Activated CD8-positive, alpha-beta T cell treated with anti-CD3 and anti-CD28 coated beads, Interleukin-2, amount 10 ng/mL, durations not matched to agents 7 days and 5 days (primary cell): ENCODE measurements at regions not wholly inside any gene's neighbourhood (a gene's known extent, or its start where the extent isn't known, plus 50 kb on each side); places are given as distances from the start of the nearest gene placed in this dataset.
A peak's percentile ranks its signal among the peaks of the same experiment; 100 is the strongest.

ENCODE experiments used
- ATAC-seq: fragments of 150-1000 bp; cut with Tn5 transposase; one replicate; pipeline ENCODE4 v1.10.0; 2021; ENCODE audit warnings: moderate library complexity
- CTCF ChIA-PET: fragments of 350-600 bp; sonication (Branson Sonifier 250); formaldehyde crosslinking; loops from one replicate; lab custom pipeline; 2021; ENCODE audit warnings: antibody characterized with exemption; lab: Charles Lee
- POLR2A ChIA-PET: fragments of 350-600 bp; sonication (Branson Sonifier 250); formaldehyde crosslinking; loops from one replicate; lab custom pipeline; 2021; ENCODE audit warnings: antibody characterized with exemption; lab: Charles Lee
- DNase-seq: peaks from one replicate; pipeline ENCODE4 v3.0.0-alpha.2; 2020
- H3K27ac Mint-ChIP-seq: one replicate; pipeline ENCODE4 v1.8.0; 2021; ENCODE audit warnings: mild to moderate bottlenecking, mixed read lengths
- H3K27me3 Mint-ChIP-seq: one replicate; pipeline ENCODE4 v1.8.0; 2021; ENCODE audit warnings: low read depth, mixed read lengths
- H3K36me3 Mint-ChIP-seq: one replicate; pipeline ENCODE4 v1.8.0; 2021; ENCODE audit warnings: low read depth, mixed read lengths
- H3K4me1 Mint-ChIP-seq: one replicate; pipeline ENCODE4 v1.8.0; 2021; ENCODE audit warnings: low read depth, mixed read lengths
- H3K4me3 Mint-ChIP-seq: one replicate; pipeline ENCODE4 v1.8.0; 2021; ENCODE audit warnings: mild to moderate bottlenecking, mixed read lengths
- H3K9me3 Mint-ChIP-seq: one replicate; pipeline ENCODE4 v1.8.0; 2022; ENCODE audit warnings: mixed read lengths; ENCODE audit not compliant: insufficient read depth

DNA sequence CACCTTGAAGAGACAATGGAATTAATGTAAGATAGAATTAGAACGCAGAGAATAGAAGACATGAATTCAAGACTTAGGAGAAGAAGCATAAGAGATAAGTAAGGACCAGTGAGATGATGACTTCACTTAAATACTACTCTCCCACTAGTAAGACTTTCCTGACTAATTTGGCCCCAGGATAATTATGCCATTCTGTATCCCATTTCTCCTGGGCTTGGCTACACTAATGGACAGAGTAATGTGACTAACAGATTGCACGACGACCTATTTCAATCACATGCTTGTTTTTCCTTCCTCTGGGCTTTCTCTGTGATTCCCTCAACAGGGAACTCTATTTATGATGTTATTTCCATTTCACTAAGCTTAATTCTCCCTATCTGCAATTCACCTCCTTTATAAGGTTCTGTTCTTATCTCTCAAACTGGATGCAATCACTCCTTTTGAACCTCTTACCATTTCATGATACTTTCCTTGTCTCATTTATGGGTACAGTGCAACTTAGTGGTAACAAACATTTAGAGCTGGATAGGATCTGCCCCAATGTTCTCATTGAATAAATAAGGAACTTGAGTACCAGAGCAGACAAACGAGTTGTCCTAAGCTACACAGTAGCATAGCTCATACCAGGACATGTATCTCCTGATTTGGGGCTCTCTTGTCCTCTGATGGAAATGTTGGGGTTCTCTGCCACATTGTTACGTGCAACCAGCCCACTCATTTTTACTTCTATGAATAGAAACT, 102.7 kb downstream of the BTG1 start:
- H3K4me1 Mint-ChIP-seq = peaks cover 54% of the 10 kb centered on the region
- H3K27me3 Mint-ChIP-seq = no peaks in the 10 kb centered on the region
- POLR2A ChIA-PET = interaction anchor here (0.9 to 2.4 kb wide), 2 partner anchors 95 to 103 kb away, joined by 3 to 12 read pairs; partner anchors contain the start of gene BTG1
- ATAC-seq (no peak), DNase-seq (no peak)
- peaks cover 2% of the 10 kb centered on the region for H3K36me3 Mint-ChIP-seq
- H3K9me3 Mint-ChIP-seq = no peaks in the 10 kb centered on the region
- CTCF ChIA-PET = interaction anchor here (0.9 to 3.2 kb wide), 7 partner anchors 10 to 661 kb away, joined by 3 to 14 read pairs (median 6); no protein-coding TSS in a partner anchor
- no peak overlapping the region for H3K27ac Mint-ChIP-seq
- no peak overlapping the region for H3K4me3 Mint-ChIP-seq

DNA sequence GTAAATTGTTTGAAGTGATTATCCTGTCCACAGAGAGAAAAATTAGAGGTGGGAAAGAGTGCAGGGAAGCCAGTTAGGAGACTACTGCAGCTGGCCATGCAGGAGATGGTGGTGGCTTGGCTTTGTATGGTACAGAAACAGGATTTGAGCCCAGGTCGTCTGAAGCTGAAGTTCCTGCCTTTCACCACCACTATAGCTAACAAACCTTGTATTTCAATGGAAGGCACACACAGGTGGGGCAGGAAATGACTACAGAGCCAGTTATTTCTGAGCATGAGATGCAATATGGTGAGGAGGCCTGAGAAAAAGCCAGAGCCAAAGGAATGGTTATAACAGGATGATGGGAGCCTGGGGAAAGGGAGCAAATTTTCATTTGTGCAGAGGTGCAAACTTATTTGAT, 103.9 kb downstream of the BTG1 start:
- CTCF ChIA-PET = interaction anchor here (0.8 to 3.2 kb wide), 11 partner anchors 9 to 230 kb away, joined by 3 to 14 read pairs (median 5); no protein-coding TSS in a partner anchor
- DNase-seq = peak; percentile 45
- POLR2A ChIA-PET = interaction anchor here (0.6 to 1.6 kb wide), 6 partner anchors 11 to 103 kb away, joined by 3 to 7 read pairs (median 3); no protein-coding TSS in a partner anchor
- Mint-ChIP-seq H3K4me3 (no peak overlapping the region), H3K27ac (peak overlapping the region; percentile 74), H3K27me3 (no peaks in the 10 kb centered on the region), H3K4me1 (peaks cover 57% of the 10 kb centered on the region), H3K36me3 (peaks cover 2% of the 10 kb centered on the region), H3K9me3 (no peaks in the 10 kb centered on the region)
- peak; percentile 59 for ATAC-seq

DNA sequence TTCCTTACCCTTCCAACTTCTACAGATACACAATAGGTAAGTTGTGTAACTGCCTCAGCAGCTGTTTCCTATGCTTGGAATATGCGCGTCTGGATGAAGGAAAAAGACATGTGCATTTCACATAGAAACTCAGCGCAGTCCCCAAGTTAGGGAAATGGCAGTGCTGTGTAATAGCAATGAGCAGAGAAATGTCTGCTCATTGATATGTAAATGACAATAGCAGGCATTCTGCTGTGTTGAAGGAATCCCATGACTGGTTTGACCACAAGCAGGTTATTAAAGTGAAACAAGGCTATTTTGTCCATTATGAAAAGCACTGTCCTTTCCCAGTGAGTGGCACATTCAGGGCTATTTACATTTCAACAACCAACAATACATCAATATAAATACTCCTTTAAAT, 106.6 kb downstream of the BTG1 start:
- no peak overlapping the region for H3K4me3 Mint-ChIP-seq
- ATAC-seq (no peak), DNase-seq (no peak)
- POLR2A ChIA-PET = no interaction called here
- no peak overlapping the region for H3K27ac Mint-ChIP-seq
- CTCF ChIA-PET = interaction anchor here (1.0 kb wide), 1 partner anchor 9 kb away, joined by 3 read pairs; no protein-coding TSS in a partner anchor
- H3K9me3 Mint-ChIP-seq = no peaks in the 10 kb centered on the region
- H3K36me3 Mint-ChIP-seq = peaks cover 12% of the 10 kb centered on the region
- no peaks in the 10 kb centered on the region for H3K27me3 Mint-ChIP-seq
- H3K4me1 Mint-ChIP-seq = peaks cover 72% of the 10 kb centered on the region

DNA sequence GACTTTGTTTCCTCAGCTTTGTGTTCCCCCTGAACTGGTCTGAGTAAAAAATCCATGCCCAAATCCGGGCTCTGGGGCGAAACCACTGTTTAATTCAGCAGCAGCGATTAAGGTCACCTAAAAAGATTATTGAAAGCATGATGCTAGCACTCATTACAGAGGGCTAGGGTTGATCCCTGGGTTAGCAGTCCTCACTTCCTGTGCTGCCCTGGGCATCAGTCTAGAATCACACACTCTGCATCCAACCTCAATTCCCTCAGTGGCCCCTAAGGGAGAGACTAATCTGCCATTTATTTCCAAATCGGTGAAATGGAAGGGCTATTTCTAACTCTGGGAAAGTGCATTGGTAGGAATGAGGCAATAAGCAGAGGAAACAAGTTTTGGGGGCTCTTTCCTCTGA, 107.2 kb downstream of the BTG1 start:
- Mint-ChIP-seq H3K4me3 (no peak overlapping the region), H3K36me3 (peaks cover 15% of the 10 kb centered on the region), H3K4me1 (peaks cover 76% of the 10 kb centered on the region), H3K27ac (no peak overlapping the region), H3K27me3 (no peaks in the 10 kb centered on the region), H3K9me3 (no peaks in the 10 kb centered on the region)
- no peak for ATAC-seq
- DNase-seq = no peak
- CTCF ChIA-PET = no interaction called here
- POLR2A ChIA-PET = interaction anchor here (1.0 kb wide), 1 partner anchor 106 kb away, joined by 3 read pairs; no protein-coding TSS in a partner anchor

DNA sequence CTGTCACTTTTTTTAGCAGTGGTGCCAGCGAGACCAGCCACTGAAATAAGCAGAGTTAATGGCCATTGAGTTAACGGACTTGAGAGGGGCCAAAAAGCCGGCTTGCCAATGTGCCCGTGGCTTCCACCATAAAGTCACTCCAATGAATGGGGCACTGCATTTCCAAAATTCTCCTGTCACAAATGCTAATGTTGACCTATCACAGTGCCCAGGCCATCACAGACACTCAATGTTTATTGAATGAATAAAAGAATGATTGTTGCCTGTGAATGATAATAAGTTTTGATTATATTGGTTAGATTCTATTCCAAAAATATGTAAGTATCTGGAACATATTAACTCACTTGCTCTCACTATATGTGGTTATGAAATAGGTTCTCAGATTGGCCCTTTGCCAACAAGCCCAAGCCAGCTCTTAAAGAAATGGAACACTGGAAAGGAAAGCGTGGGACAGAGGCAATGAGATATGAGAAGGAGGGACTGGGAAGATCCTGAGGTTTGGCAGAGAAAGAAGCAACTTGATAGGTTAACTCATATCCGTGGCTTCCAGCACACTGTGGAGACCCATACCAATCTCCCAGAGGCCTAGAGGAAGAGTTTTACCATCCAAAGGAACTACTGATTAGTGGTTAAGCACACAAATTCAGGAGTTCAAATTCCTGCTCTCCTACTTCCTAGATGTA, 108.7 kb downstream of the BTG1 start:
- ChIA-PET POLR2A (interaction anchor here (0.5 kb wide), 1 partner anchor 23 kb away, joined by 3 read pairs; no protein-coding TSS in a partner anchor), CTCF (interaction anchor here (1.1 to 1.3 kb wide), 2 partner anchors 41 to 95 kb away, joined by 3 to 4 read pairs; no protein-coding TSS in a partner anchor)
- Mint-ChIP-seq H3K36me3 (peaks cover 23% of the 10 kb centered on the region), H3K9me3 (peaks cover 6% of the 10 kb centered on the region), H3K4me1 (peaks cover 80% of the 10 kb centered on the region), H3K27me3 (no peaks in the 10 kb centered on the region), H3K27ac (no peak overlapping the region), H3K4me3 (no peak overlapping the region)
- no peak for ATAC-seq
- no peak for DNase-seq

DNA sequence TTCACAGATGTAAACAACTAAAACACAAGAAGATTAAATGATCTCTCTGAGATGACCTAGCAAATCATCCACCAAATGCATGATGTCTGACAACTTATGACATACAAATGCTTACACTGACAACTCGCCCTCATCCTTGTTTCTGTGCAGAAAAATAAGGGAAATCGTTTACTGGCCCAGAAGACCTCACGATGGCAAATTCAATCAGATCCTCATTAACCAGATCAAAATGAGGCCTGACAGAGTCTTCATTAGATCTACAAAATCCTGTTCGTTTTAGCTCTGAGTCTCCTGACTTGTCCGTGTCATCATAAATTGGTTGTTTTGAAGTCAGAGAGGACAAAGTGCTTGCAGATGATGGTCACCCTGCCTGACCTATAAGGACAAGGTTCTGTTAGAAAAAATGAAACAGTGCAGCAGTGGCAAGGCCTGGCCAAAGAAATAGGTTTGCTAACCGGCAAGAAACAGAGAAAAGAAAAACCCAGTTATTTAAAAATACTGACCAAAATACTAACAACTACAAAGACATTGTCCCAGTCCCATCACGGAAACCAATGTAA, 109.5 kb downstream of the BTG1 start:
- CTCF ChIA-PET = interaction anchor here (0.8 to 1.3 kb wide), 3 partner anchors 42 to 96 kb away, joined by 3 to 4 read pairs (median 3); no protein-coding TSS in a partner anchor
- H3K9me3 Mint-ChIP-seq = peaks cover 6% of the 10 kb centered on the region

DNA sequence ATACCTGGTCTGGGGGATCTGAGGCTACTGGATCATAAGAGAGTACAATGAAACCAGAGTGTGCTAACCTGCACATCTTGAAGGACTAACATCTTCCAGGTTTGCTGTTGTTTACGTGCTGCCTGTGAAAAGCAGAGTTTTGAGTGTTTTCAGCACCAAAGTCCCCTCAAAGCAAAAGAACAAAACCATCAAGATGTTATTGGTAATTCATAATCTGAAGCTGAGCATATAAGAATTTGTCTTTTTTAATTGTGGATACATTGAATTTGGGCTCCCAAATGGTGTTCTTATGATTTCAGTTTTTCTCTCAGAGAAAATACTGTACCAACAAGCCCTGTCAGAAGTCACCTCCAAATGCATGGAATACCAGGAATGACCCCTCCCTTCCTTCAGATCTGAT, 110.2 kb downstream of the BTG1 start:
- DNase-seq (no peak), ATAC-seq (no peak)
- CTCF ChIA-PET = interaction anchor here (0.7 to 1.3 kb wide), 4 partner anchors 42 to 97 kb away, joined by 3 to 4 read pairs (median 3); no protein-coding TSS in a partner anchor
- Mint-ChIP-seq H3K4me1 (peaks cover 83% of the 10 kb centered on the region), H3K27ac (peak overlapping the region; percentile 98), H3K4me3 (peak overlapping the region; percentile 93), H3K36me3 (peaks cover 26% of the 10 kb centered on the region), H3K27me3 (no peaks in the 10 kb centered on the region), H3K9me3 (peaks cover 6% of the 10 kb centered on the region)
- POLR2A ChIA-PET = interaction anchor here (1.4 kb wide), 1 partner anchor 110 kb away, joined by 6 read pairs; the partner anchor contains the start of gene BTG1

More for the DNA sequence above, 109.5 kb downstream of the BTG1 start:
- peaks cover 82% of the 10 kb centered on the region for H3K4me1 Mint-ChIP-seq
- no peak for DNase-seq
- no peak for ATAC-seq
- H3K4me3 Mint-ChIP-seq = peak overlapping the region; percentile 93
- H3K36me3 Mint-ChIP-seq = peaks cover 28% of the 10 kb centered on the region
- H3K27ac Mint-ChIP-seq = peak overlapping the region; percentile 98
- POLR2A ChIA-PET = interaction anchor here (0.5 to 1.4 kb wide), 2 partner anchors 23 to 109 kb away, joined by 3 to 6 read pairs; partner anchors contain the start of gene BTG1
- no peaks in the 10 kb centered on the region for H3K27me3 Mint-ChIP-seq

DNA sequence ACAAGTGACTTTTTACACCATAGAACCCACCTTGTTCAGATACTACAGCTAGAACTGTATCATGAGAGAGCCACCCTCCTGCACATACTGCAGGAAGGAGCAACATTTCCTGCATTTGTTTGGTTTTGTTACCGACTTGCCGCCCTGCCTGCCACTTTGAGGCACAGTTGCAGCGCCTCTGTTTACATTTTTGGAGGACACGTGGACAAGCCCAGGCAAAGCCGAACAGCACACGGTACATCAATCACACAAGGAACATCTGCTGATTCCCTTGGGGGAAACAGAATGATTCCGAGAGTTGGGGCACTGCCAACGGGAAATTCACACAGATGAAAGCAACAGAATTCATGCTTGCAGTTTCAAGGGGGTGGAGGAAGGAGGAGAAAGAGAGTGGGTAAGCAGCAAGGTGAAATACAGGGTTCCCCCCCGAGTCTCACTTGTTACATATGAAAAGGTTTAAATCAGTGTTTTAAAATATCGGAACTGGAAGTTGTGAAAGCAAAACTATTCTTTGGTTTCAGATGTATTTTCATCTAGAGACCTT, 110.7 kb downstream of the BTG1 start:
- POLR2A ChIA-PET = interaction anchor here (1.4 kb wide), 1 partner anchor 110 kb away, joined by 6 read pairs; the partner anchor contains the start of gene BTG1
- peak overlapping the region; percentile 98 for H3K27ac Mint-ChIP-seq
- CTCF ChIA-PET = interaction anchor here (0.7 to 1.9 kb wide), 6 partner anchors 14 to 164 kb away, joined by 3 to 6 read pairs (median 3); no protein-coding TSS in a partner anchor
- peak overlapping the region; percentile 93 for H3K4me3 Mint-ChIP-seq
- H3K36me3 Mint-ChIP-seq = peaks cover 26% of the 10 kb centered on the region
- peaks cover 85% of the 10 kb centered on the region for H3K4me1 Mint-ChIP-seq
- DNase-seq (peak; percentile 64), ATAC-seq (peak; percentile 42)
- H3K9me3 Mint-ChIP-seq = peaks cover 6% of the 10 kb centered on the region
- no peaks in the 10 kb centered on the region for H3K27me3 Mint-ChIP-seq

DNA sequence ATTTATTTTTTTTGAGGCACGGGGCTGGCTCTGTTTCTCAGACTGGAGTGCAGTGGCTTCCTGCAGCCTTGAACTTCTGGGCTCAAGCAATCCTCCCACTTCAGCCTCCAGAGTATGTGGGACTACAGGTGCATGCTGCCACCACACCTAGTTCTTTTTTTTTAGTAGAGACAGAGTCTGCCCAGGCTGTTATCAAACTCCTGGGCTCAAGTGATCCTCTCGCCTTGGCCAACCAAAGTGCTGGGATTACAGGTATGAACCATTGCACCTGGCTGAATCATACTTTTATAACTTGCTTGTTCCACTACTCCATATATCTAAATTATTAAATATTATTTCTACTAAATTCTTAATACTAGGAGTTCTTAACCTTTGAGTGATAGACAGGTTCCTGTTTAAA, 111.6 kb downstream of the BTG1 start:
- DNase-seq (no peak), ATAC-seq (no peak)
- peaks cover 28% of the 10 kb centered on the region for H3K36me3 Mint-ChIP-seq
- CTCF ChIA-PET = interaction anchor here (1.0 to 2.9 kb wide), 7 partner anchors 8 to 164 kb away, joined by 3 to 12 read pairs (median 3); no protein-coding TSS in a partner anchor
- peaks cover 89% of the 10 kb centered on the region for H3K4me1 Mint-ChIP-seq
- no peaks in the 10 kb centered on the region for H3K27me3 Mint-ChIP-seq
- peaks cover 6% of the 10 kb centered on the region for H3K9me3 Mint-ChIP-seq
- H3K27ac Mint-ChIP-seq = no peak overlapping the region
- POLR2A ChIA-PET = interaction anchor here (1.7 kb wide), 1 partner anchor 111 kb away, joined by 11 read pairs; the partner anchor contains the start of gene BTG1
- no peak overlapping the region for H3K4me3 Mint-ChIP-seq

DNA sequence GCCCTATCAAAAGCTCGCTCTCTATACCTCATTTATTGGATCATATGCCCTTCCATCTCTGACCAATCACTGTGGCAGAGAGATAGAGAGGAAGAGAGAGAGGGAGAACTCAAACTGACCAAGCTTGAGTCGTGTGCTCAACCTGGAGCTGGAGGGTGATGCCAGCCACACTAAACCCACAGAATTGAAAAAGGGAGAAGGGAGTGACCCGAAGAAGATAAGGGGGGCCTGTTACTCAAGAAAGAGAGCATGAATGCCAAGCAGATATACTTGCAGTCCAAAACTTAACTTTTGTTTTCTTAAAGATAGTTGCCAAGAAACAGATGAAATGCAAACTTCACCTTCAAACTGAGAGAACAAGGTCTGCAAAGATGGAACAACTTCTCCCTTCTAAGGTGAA, 112.7 kb downstream of the BTG1 start:
- H3K4me3 Mint-ChIP-seq = no peak overlapping the region
- no peaks in the 10 kb centered on the region for H3K27me3 Mint-ChIP-seq
- peaks cover 35% of the 10 kb centered on the region for H3K36me3 Mint-ChIP-seq
- DNase-seq = no peak
- peaks cover 6% of the 10 kb centered on the region for H3K9me3 Mint-ChIP-seq
- no peak for ATAC-seq
- CTCF ChIA-PET = interaction anchor here (0.9 to 2.9 kb wide), 3 partner anchors 7 to 101 kb away, joined by 3 to 12 read pairs (median 3); no protein-coding TSS in a partner anchor
- H3K27ac Mint-ChIP-seq = peak overlapping the region; percentile 4
- POLR2A ChIA-PET = interaction anchor here (0.8 to 1.7 kb wide), 2 partner anchors 56 to 113 kb away, joined by 3 to 11 read pairs; partner anchors contain the start of gene BTG1
- H3K4me1 Mint-ChIP-seq = peaks cover 87% of the 10 kb centered on the region
